Transverse colon (tissue), 4 donors: ENCODE measurements at regions not wholly inside any gene's neighbourhood (a gene's known extent, or its start where the extent isn't known, plus 50 kb on each side); places are given as distances from the start of the nearest gene placed in this dataset.

Experiments used
- DNase-seq: peaks from one replicate; pipeline ENCODE4 v3.0.0-alpha.2; 2019
- H3K27ac ChIP-seq, 4 donors: fragments of 200-600 bp; sonication (generic); 2 replicates each; pipeline ENCODE4 v1.5.1; 2016 to 2018; ENCODE audit warnings: inconsistent platforms in 4 of 4
- H3K27me3 ChIP-seq: fragments of 200-600 bp; sonication (generic); 2 replicates; pipeline ENCODE4 v1.5.1; 2017; ENCODE audit warnings: inconsistent platforms
- H3K36me3 ChIP-seq, 4 donors: fragments of 200-600 bp; sonication (generic); 2 replicates each; pipeline ENCODE4 v1.5.1; 2017 to 2019; ENCODE audit warnings: inconsistent platforms in 4 of 4
- H3K4me1 ChIP-seq, 4 donors: fragments of 200-600 bp; sonication (generic); 2 replicates each; pipeline ENCODE4 v1.5.1; 2017 to 2020; ENCODE audit warnings: inconsistent platforms in 4 of 4
- H3K4me3 ChIP-seq, 4 donors: fragments of 200-600 bp; sonication (generic); 1 replicate in 1 of 4; 2 replicates in 3 of 4; pipeline versions ENCODE4 v1.5.1 to v1.6.1; 2017 to 2019; ENCODE audit warnings: inconsistent platforms in 4 of 4
- H3K9me3 ChIP-seq, 2 donors: fragments of 200-600 bp; sonication (generic); 2 replicates each; pipeline ENCODE4 v1.5.1; 2017 to 2019; ENCODE audit warnings: inconsistent platforms in 2 of 2
- CTCF ChIP-seq, 5 experiments: fragments of 200-600 bp in 3 of 5; fragments of 450-650 bp in 2 of 5; sonication (generic) in 3 of 5; IDR thresholded peaks; 1 replicate in 2 of 5; 2 replicates in 3 of 5; pipeline ENCODE4 v1.5.1; 2016 to 2017; ENCODE audit warnings: antibody characterized with exemption in 5 of 5, inconsistent platforms in 3 of 5, mild to moderate bottlenecking in 2 of 5, moderate library complexity in 1 of 5
- EP300 ChIP-seq: sonication (generic); formaldehyde crosslinking; IDR thresholded peaks from one replicate; pipeline ENCODE4 v1.6.1; 2017; ENCODE audit warnings: antibody characterized with exemption, low read depth
- POLR2A ChIP-seq: fragments of 450-650 bp; IDR thresholded peaks from one replicate; pipeline ENCODE4 v1.6.1; 2016; ENCODE audit warnings: antibody characterized with exemption, mild to moderate bottlenecking, moderate library complexity
- POLR2AphosphoS5 ChIP-seq, 3 donors: sonication (generic); formaldehyde crosslinking; IDR thresholded peaks; one replicate each; pipeline ENCODE4 v1.6.1; 2016; ENCODE audit warnings: antibody characterized with exemption in 3 of 3
- WGBS, 2 donors: methylation state at CpG; one replicate each; pipeline ENCODE4 v1.1.5; 2018; ENCODE audit warnings: low coverage in 1 of 2; 5-methylcytosine and 5-hydroxymethylcytosine counted together
- in situ Hi-C, 4 donors: fragments of 200-750 bp; cut with MboI; loops; one replicate each; pipeline versions ENCODE4 v1.15.0 to v1.15.1; 2017; ENCODE audit warnings: low sequenced_read_pairs in 3 of 4, low pct_ligation_motif_present in 1 of 4, low pct_unique_long_range_greater_than_20kb in 1 of 4
- intact Hi-C: fragments of 100-400 bp; cut with DNase I; formaldehyde crosslinking; loops from one replicate; pipeline ENCODE4 v1.15.1; 2023; ENCODE audit warnings: low total_unique reads

GRCh38 chr5:42300496-42300895 lies 122.7 kb upstream of the GHR start:
- Histone ChIP-seq H3K4me1 (no peaks in the 10 kb centered on the region), H3K4me3 (no peak overlapping the region), H3K36me3 (no peaks in the 10 kb centered on the region), H3K27ac (no peak overlapping the region), H3K27me3 (no peaks in the 10 kb centered on the region), H3K9me3 (no peaks in the 10 kb centered on the region)
- TF ChIP-seq POLR2A (no peak), POLR2AphosphoS5 (IDR thresholded peaks at IDR 0.05) (no peak), EP300 (no peak), CTCF (IDR thresholded peaks at IDR 0.05) (no peak)
- DNase-seq: no peak
- WGBS, 2 donors: 82 to 88% methylated on average over 2 of the region's 2 CpGs
- in situ Hi-C loops (no loop called here), intact Hi-C loops (no loop called here)

DNA sequence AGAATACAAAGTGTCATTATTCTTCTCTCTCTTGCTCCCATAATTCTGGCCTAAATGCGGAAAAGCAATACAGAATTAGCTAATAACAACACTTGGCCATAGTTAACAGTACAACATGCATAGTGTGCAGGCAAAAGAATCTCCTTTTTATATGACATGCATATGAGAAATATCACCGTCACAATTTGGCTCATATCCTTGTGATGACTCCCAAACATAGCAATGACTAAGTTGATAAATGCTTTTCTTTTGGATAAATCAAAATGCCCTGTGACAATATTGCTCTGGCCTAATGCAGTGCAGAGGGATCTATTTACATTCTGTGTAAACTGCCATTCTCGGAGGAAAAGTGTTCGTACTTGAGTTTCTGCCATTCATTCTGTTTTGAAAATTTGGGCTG lies 121.9 kb upstream of the GHR start:
- no peak for DNase-seq
- Histone ChIP-seq H3K27ac (no peak overlapping the region), H3K4me3 (no peak overlapping the region), H3K9me3 (no peaks in the 10 kb centered on the region), H3K27me3 (no peaks in the 10 kb centered on the region), H3K4me1 (no peaks in the 10 kb centered on the region), H3K36me3 (no peaks in the 10 kb centered on the region)
- no peak for TF ChIP-seq POLR2AphosphoS5 (IDR thresholded peaks at IDR 0.05)
- no peak for TF ChIP-seq CTCF (IDR thresholded peaks at IDR 0.05)
- TF ChIP-seq POLR2A: no peak
- no peak for TF ChIP-seq EP300
- in situ Hi-C loops: no loop called here
- 75 to 81% methylated on average over 4 of the region's 4 CpGs for WGBS, 2 donors
- intact Hi-C loops: no loop called here

DNA sequence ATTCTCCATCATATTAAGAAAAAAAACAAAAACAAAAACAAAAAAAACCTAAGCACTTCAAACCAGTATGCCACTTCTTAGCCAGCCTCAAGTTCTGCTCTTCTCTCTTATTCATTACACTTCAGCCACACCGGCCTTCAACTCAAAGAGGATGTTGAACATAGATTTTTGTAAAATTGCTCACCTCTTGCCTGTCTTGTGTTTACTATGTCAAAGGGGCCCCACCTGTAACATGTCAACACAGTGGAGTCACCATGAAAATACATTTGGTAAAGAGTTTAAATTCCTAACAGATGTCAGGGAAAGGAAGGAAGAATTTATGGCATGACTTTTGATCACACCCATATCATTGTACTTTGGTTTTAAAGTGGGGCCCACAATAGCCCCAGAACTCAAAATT lies 121.1 kb upstream of the GHR start:
- in situ Hi-C loops: no loop called here
- Histone ChIP-seq H3K4me3 (no peak overlapping the region), H3K27me3 (no peaks in the 10 kb centered on the region), H3K9me3 (no peaks in the 10 kb centered on the region), H3K27ac (no peak overlapping the region), H3K36me3 (no peaks in the 10 kb centered on the region), H3K4me1 (no peaks in the 10 kb centered on the region)
- WGBS, 2 donors: 44 to 74% methylated on average over 1 of the region's 1 CpG
- intact Hi-C loops: no loop called here
- TF ChIP-seq EP300 (no peak), POLR2AphosphoS5 (IDR thresholded peaks at IDR 0.05) (no peak), CTCF (IDR thresholded peaks at IDR 0.05) (no peak), POLR2A (no peak)
- DNase-seq: no peak

GRCh38 chr5:42306287-42306686 lies 117.0 kb upstream of the GHR start:
- intact Hi-C loops: no loop called here

More at GRCh38 chr5:42306287-42306686, 117.0 kb upstream of the GHR start:
- TF ChIP-seq POLR2AphosphoS5 (IDR thresholded peaks at IDR 0.05): no peak
- no peak for TF ChIP-seq CTCF (IDR thresholded peaks at IDR 0.05)
- TF ChIP-seq EP300: no peak
- TF ChIP-seq POLR2A: no peak
- in situ Hi-C loops: no loop called here
- no peaks in the 10 kb centered on the region for H3K27me3 ChIP-seq
- H3K4me3 ChIP-seq: no peak overlapping the region
- H3K36me3 ChIP-seq: no peaks in the 10 kb centered on the region
- no peaks in the 10 kb centered on the region for H3K4me1 ChIP-seq
- DNase-seq: no peak
- no peaks in the 10 kb centered on the region for H3K9me3 ChIP-seq
- H3K27ac ChIP-seq: no peak overlapping the region
- 11 to 22% methylated on average over 1 of the region's 1 CpG for WGBS, 2 donors
